MG63 (cell line): ENCODE measurements at regions not wholly inside any gene's neighbourhood (a gene's known extent, or its start where the extent isn't known, plus 50 kb on each side); places are given as distances from the start of the nearest gene placed in this dataset.
"Not testable (repeated sequence)": the region's sequence is repeated elsewhere in the genome, so short reads cannot be mapped to it uniquely, and the experiment has no call there.

ENCODE experiments used
- DNase-seq: peaks from one replicate; pipeline ENCODE4 v3.0.0-alpha.2; 2020
- H3K27me3 ChIP-seq: fragments of 250-450 bp; sonication (Bioruptor Pico); 2 replicates; pipeline ENCODE4 v1.5.1; 2020; ENCODE audit warnings: mild to moderate bottlenecking, moderate library complexity
- H3K36me3 ChIP-seq: fragments of 250-450 bp; sonication (Bioruptor Pico); 2 replicates; pipeline ENCODE4 v1.5.1; 2020; ENCODE audit warnings: mild to moderate bottlenecking, moderate library complexity
- H3K4me3 ChIP-seq: fragments of 250-450 bp; sonication (Bioruptor Pico); 2 replicates; pipeline ENCODE4 v1.5.1; 2020; ENCODE audit warnings: mild to moderate bottlenecking, moderate library complexity
- H3K9me3 ChIP-seq: fragments of 250-450 bp; sonication (Bioruptor Pico); 2 replicates; pipeline ENCODE4 v1.5.1; 2020; ENCODE audit warnings: mild to moderate bottlenecking, moderate library complexity

GRCh38 chr13:64534302-64534701 lies 2695.8 kb downstream of the PCDH9 start:
- no peak overlapping the region for H3K4me3 ChIP-seq
- no peaks in the 10 kb centered on the region for H3K36me3 ChIP-seq
- no peak for DNase-seq
- H3K9me3 ChIP-seq = peaks cover 3% of the 10 kb centered on the region; the same call in 1 of the 2 replicates
- no peaks in the 10 kb centered on the region for H3K27me3 ChIP-seq

- peaks cover 3% of the 10 kb centered on the region; the same call in 1 of the 2 replicates for H3K9me3 ChIP-seq
- DNase-seq = no peak
Observed at GRCh38 chr13:64531400-64531799, 2698.7 kb downstream of the PCDH9 start.

GRCh38 chr13:64529874-64530485 lies 2700.2 kb downstream of the PCDH9 start:
- no peaks in the 10 kb centered on the region for H3K36me3 ChIP-seq
- H3K27me3 ChIP-seq = no peaks in the 10 kb centered on the region
- DNase-seq = no peak
- peaks cover 3% of the 10 kb centered on the region; the same call in 1 of the 2 replicates for H3K9me3 ChIP-seq
- no peak overlapping the region for H3K4me3 ChIP-seq

More at GRCh38 chr13:64531400-64531799, 2698.7 kb downstream of the PCDH9 start:
- Histone ChIP-seq H3K4me3 (no peak overlapping the region), H3K36me3 (no peaks in the 10 kb centered on the region), H3K27me3 (no peaks in the 10 kb centered on the region)

GRCh38 chr13:64528838-64529237 lies 2701.3 kb downstream of the PCDH9 start:
- Histone ChIP-seq H3K9me3 (peaks cover 3% of the 10 kb centered on the region; the same call in 1 of the 2 replicates), H3K36me3 (no peaks in the 10 kb centered on the region), H3K27me3 (no peaks in the 10 kb centered on the region), H3K4me3 (no peak overlapping the region)
- no peak for DNase-seq

GRCh38 chr13:64527561-64527960 lies 2702.6 kb downstream of the PCDH9 start:
- H3K36me3 ChIP-seq = no peaks in the 10 kb centered on the region
- peaks cover 3% of the 10 kb centered on the region; the same call in 1 of the 2 replicates for H3K9me3 ChIP-seq
- DNase-seq = no peak
- no peak overlapping the region for H3K4me3 ChIP-seq
- no peaks in the 10 kb centered on the region for H3K27me3 ChIP-seq

- DNase-seq = no peak
- H3K36me3 ChIP-seq = no peaks in the 10 kb centered on the region
- H3K4me3 ChIP-seq = no peak overlapping the region
- H3K9me3 ChIP-seq = no peaks in the 10 kb centered on the region
- H3K27me3 ChIP-seq = no peaks in the 10 kb centered on the region
Observed at GRCh38 chr13:64525687-64526086, 2704.4 kb downstream of the PCDH9 start.

- DNase-seq = no peak
- no peak overlapping the region for H3K4me3 ChIP-seq
- peaks cover 2% of the 10 kb centered on the region; the same call in 1 of the 2 replicates for H3K9me3 ChIP-seq
- no peaks in the 10 kb centered on the region for H3K36me3 ChIP-seq
- H3K27me3 ChIP-seq = no peaks in the 10 kb centered on the region
Observed at GRCh38 chr13:64510747-64511146, 2719.4 kb downstream of the PCDH9 start.

GRCh38 chr13:64506246-64506645 lies 2723.9 kb downstream of the PCDH9 start:
- H3K27me3 ChIP-seq = no peaks in the 10 kb centered on the region
- no peak for DNase-seq
- no peaks in the 10 kb centered on the region for H3K9me3 ChIP-seq
- H3K36me3 ChIP-seq = no peaks in the 10 kb centered on the region
- H3K4me3 ChIP-seq = no peak overlapping the region

- Histone ChIP-seq H3K4me3 (no peak overlapping the region), H3K27me3 (no peaks in the 10 kb centered on the region), H3K36me3 (no peaks in the 10 kb centered on the region), H3K9me3 (no peaks in the 10 kb centered on the region)
- no peak for DNase-seq
Observed at GRCh38 chr13:64505336-64505910, 2724.7 kb downstream of the PCDH9 start.

- H3K4me3 ChIP-seq = no peak overlapping the region
- DNase-seq = no peak
- H3K36me3 ChIP-seq = no peaks in the 10 kb centered on the region
- no peaks in the 10 kb centered on the region for H3K9me3 ChIP-seq
- H3K27me3 ChIP-seq = no peaks in the 10 kb centered on the region
Observed at GRCh38 chr13:64488731-64489130, 2741.4 kb downstream of the PCDH9 start.

- Histone ChIP-seq H3K9me3 (no peaks in the 10 kb centered on the region), H3K36me3 (no peaks in the 10 kb centered on the region), H3K27me3 (no peaks in the 10 kb centered on the region), H3K4me3 (no peak overlapping the region)
- DNase-seq = no peak
Observed at GRCh38 chr13:64482373-64482772, 2747.8 kb downstream of the PCDH9 start.

GRCh38 chr13:64480672-64481071 lies 2749.5 kb downstream of the PCDH9 start:
- Histone ChIP-seq H3K4me3 (no peak overlapping the region), H3K9me3 (no peaks in the 10 kb centered on the region), H3K36me3 (no peaks in the 10 kb centered on the region), H3K27me3 (no peaks in the 10 kb centered on the region)
- no peak for DNase-seq

GRCh38 chr13:64480211-64480610 lies 2749.9 kb downstream of the PCDH9 start:
- Histone ChIP-seq H3K27me3 (no peaks in the 10 kb centered on the region), H3K36me3 (no peaks in the 10 kb centered on the region), H3K4me3 (no peak overlapping the region), H3K9me3 (no peaks in the 10 kb centered on the region)
- DNase-seq = no peak

GRCh38 chr13:64477146-64477545 lies 2753.0 kb downstream of the PCDH9 start:
- DNase-seq = no peak
- H3K27me3 ChIP-seq = no peaks in the 10 kb centered on the region
- H3K9me3 ChIP-seq = no peaks in the 10 kb centered on the region
- H3K36me3 ChIP-seq = no peaks in the 10 kb centered on the region
- H3K4me3 ChIP-seq = no peak overlapping the region

- DNase-seq, H3K9me3 ChIP-seq, H3K4me3 ChIP-seq, H3K27me3 ChIP-seq, H3K36me3 ChIP-seq: not testable (repeated sequence)
Observed at GRCh38 chr13:64476041-64476568, 2754.0 kb downstream of the PCDH9 start.

- Histone ChIP-seq H3K9me3 (no peaks in the 10 kb centered on the region), H3K27me3 (no peaks in the 10 kb centered on the region), H3K36me3 (no peaks in the 10 kb centered on the region), H3K4me3 (no peak overlapping the region)
- DNase-seq = no peak
Observed at GRCh38 chr13:64471916-64472315, 2758.2 kb downstream of the PCDH9 start.

GRCh38 chr13:64470751-64471150 lies 2759.4 kb downstream of the PCDH9 start:
- no peak for DNase-seq
- Histone ChIP-seq H3K36me3 (no peaks in the 10 kb centered on the region), H3K27me3 (no peaks in the 10 kb centered on the region), H3K4me3 (no peak overlapping the region), H3K9me3 (no peaks in the 10 kb centered on the region)

- Histone ChIP-seq H3K4me3 (no peak overlapping the region), H3K27me3 (no peaks in the 10 kb centered on the region), H3K36me3 (no peaks in the 10 kb centered on the region), H3K9me3 (no peaks in the 10 kb centered on the region)
- no peak for DNase-seq
Observed at GRCh38 chr13:64459778-64460177, 2770.4 kb downstream of the PCDH9 start.
